T47D (cell line): ENCODE measurements at regions not wholly inside any gene's neighbourhood (a gene's known extent, or its start where the extent isn't known, plus 50 kb on each side); places are given as distances from the start of the nearest gene placed in this dataset.
A peak's percentile ranks its signal among the peaks of the same experiment; 100 is the strongest.
"Not testable (repeated sequence)": the region's sequence is repeated elsewhere in the genome, so short reads cannot be mapped to it uniquely, and the experiment has no call there.

ENCODE experiments used
- DNase-seq, 2 experiments: peaks; one replicate each; pipeline versions ENCODE4 v3.0.0 to v3.0.0-alpha.2; 2011 to 2012; ENCODE audit warnings: low read depth in 1 of 2, low spot score in 1 of 2
- JUND ChIP-seq: IDR thresholded peaks from 2 replicates; pipeline ENCODE4 v1.6.1; 2012; ENCODE audit warnings: low read depth
- in situ Hi-C: cut with HindIII; loops from 2 replicates; pipeline ENCODE4 v1.10.0; 2016; ENCODE audit warnings: low sequenced_read_pairs, low pct_unique_long_range_greater_than_20kb

GRCh38 chr13:38283346-38283745, 66.3 kb upstream of the UFM1 start:
- no peak for DNase-seq
- no peak for TF ChIP-seq JUND
- in situ Hi-C loops: no loop called here

- in situ Hi-C loops: no loop called here
- no peak for DNase-seq
Measured at GRCh38 chr13:38265132-38265497, 84.5 kb upstream of the UFM1 start.

GRCh38 chr13:38264363-38265131, 85.1 kb upstream of the UFM1 start:
- in situ Hi-C loops: no loop called here
- TF ChIP-seq JUND: no peak
- DNase-seq: peak in 1 of 2 experiments; percentile 5

More at GRCh38 chr13:38265132-38265497, 84.5 kb upstream of the UFM1 start:
- TF ChIP-seq JUND: no peak

DNA sequence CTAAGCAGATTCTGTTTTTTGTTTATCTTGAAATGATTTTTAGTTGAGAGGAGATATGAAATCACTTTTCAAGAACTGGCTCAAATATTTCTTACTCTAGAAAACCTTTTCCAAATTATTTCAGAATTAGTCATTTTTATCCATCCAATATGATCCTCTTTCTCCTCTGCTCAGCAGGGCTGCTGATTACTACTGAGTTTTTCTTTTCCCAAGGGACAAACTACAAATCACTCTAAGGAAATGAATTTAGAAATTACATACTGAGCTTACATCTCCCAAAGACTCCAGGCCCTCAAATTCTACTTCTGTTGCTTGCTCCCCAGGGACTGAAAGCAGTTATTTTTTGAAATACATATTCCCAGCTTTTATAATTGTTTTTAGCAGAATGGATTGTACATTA, 87.4 kb upstream of the UFM1 start:
- in situ Hi-C loops: no loop called here
- DNase-seq: no peak
- no peak for TF ChIP-seq JUND

- in situ Hi-C loops: no loop called here
- TF ChIP-seq JUND: no peak
- peak in 1 of 2 experiments; percentile 5 for DNase-seq
Measured at GRCh38 chr13:38255600-38255999, 94.1 kb upstream of the UFM1 start.

DNA sequence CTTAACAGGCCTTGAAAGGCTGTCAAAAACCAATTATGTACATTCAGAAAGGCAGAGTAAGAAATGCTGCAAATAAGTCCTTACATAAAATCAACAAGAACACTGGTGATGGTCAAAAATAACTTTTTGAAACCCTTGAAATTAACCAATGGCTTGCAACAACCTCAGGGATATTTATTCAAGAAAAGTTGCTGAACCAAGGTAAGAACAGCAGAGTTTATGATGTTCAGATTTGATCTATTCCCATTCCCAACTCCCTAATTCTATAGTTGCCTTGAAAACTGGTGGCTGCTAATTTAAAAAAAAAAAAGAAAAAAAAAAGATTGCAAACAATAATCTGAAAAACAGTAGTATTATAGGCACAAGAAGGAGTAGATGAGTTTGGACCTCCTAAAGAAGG, 109.8 kb upstream of the UFM1 start:
- no peak for TF ChIP-seq JUND
- in situ Hi-C loops: no loop called here
- DNase-seq: no peak

GRCh38 chr13:38228322-38228721, 121.3 kb upstream of the UFM1 start:
- no peak for TF ChIP-seq JUND
- DNase-seq: no peak
- in situ Hi-C loops: no loop called here

DNA sequence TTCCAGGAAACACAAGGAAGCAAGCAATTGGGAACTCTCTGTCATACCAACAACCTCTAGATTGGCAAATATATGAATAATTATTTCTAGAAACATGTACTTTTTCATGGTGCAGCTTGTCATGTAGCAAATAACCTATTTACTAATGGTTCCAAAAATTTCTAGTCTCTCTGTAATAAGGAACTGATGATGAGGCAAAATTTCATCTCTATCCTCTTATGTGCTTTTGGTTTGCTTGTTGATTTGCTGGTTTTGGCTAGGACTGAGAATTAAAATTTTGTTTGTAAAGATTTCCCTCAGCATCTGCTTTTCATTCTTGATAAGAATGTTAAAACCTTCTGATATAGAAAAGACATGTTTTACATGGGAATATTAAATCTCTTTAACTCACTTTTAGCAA, 123.2 kb upstream of the UFM1 start:
- in situ Hi-C loops: no loop called here
- no peak for TF ChIP-seq JUND
- no peak for DNase-seq

GRCh38 chr13:38223089-38223488, 126.6 kb upstream of the UFM1 start:
- in situ Hi-C loops: no loop called here
- TF ChIP-seq JUND: no peak
- DNase-seq: peak in 1 of 2 experiments; percentile 27

- in situ Hi-C loops, DNase-seq: not testable (repeated sequence)
Measured at GRCh38 chr13:38221120-38221519, 128.5 kb upstream of the UFM1 start.

DNA sequence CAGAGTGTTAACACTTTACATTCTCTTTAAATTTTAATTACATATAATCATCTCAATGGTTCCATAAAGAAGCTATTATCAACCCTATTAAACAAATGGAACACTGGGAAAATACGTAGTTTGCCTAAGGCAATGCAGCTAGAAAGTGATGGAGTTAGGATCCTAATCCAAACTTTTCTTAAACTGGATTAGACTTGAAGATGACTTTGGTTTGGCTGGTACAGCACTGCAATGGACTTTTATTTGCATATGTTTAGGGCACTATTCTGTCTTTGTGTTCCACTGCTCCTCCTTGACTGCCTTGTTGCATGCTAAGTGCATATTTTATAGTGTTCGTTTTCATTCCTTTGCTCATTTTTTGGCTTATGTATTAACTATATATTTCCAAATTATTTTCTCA, 133.5 kb upstream of the UFM1 start:
- no peak for TF ChIP-seq JUND
- DNase-seq: no peak
- in situ Hi-C loops: no loop called here

- no peak for TF ChIP-seq JUND
- DNase-seq: no peak
- in situ Hi-C loops: no loop called here
Measured at GRCh38 chr13:38213314-38213713, 136.3 kb upstream of the UFM1 start.

DNA sequence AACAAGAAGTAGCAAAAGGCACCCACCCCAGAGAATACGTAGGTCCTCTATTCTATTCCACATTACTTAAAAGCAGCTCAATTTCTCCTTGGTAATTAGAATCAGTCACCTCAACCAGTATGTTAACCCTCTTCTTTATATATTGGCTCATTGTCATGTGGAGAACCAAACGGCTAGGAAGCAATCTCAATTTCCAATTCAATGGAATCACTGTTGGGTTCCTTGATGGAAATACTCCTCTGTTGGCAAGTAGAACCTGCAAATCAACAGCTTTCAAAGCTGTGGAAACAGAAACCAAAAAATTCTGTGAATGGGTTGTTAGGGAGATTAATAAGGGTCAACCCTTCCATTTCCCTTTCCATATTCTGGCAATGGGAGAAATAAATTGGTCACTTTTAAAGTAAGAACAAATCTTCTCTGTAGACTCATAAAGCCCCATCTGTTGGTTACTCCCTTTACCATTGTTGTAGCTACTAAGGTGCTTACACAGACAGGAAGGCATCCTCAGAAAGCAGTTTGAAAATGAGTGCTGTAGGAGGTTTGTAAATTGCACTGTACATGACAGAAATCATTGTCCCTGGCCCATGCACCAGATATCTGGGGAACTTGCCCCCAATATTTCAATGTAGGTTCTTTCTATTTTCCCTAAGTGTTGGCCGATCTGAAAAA, 138.6 kb upstream of the UFM1 start:
- in situ Hi-C loops: no loop called here
- DNase-seq: no peak
- no peak for TF ChIP-seq JUND
